Brain microvascular endothelial cell (primary cell): ENCODE measurements at regions not wholly inside any gene's neighbourhood (a gene's known extent, or its start where the extent isn't known, plus 50 kb on each side); places are given as distances from the start of the nearest gene placed in this dataset.

Experiments
- DNase-seq: peaks from one replicate; pipeline ENCODE4 v3.0.0-alpha.2; 2020
- H3K27ac ChIP-seq: fragments of 250-450 bp; sonication (Bioruptor Pico); 2 replicates; pipeline ENCODE4 v1.5.1; 2020; ENCODE audit warnings: mild to moderate bottlenecking, moderate library complexity
- H3K27me3 ChIP-seq: fragments of 250-450 bp; sonication (Bioruptor Pico); replicated peaks from 2 replicates; pipeline ENCODE4 v1.5.1; 2020; ENCODE audit warnings: mild to moderate bottlenecking
- H3K36me3 ChIP-seq: fragments of 250-450 bp; sonication (Bioruptor Pico); replicated peaks from 2 replicates; pipeline ENCODE4 v1.5.1; 2020; ENCODE audit warnings: mild to moderate bottlenecking
- H3K4me3 ChIP-seq: 2 replicates; pipeline ENCODE4 v1.5.1; 2011; ENCODE audit warnings: low read depth, mild to moderate bottlenecking, control low read depth, low read length, moderate library complexity
- in situ Hi-C: cut with HindIII; loops from 2 replicates; pipeline ENCODE4 v1.10.0; 2017; ENCODE audit warnings: low sequenced_read_pairs, low pct_ligation_motif_present
- TF ChIP-seq, protein P1 (sequence below): IDR thresholded peaks from 2 replicates; pipeline ENCODE4 v1.5.1; 2011; ENCODE audit warnings: low read depth, mild to moderate bottlenecking, moderate library complexity, low read length, control low read depth, inconsistent platforms; ENCODE audit errors: missing control alignments

DNA sequence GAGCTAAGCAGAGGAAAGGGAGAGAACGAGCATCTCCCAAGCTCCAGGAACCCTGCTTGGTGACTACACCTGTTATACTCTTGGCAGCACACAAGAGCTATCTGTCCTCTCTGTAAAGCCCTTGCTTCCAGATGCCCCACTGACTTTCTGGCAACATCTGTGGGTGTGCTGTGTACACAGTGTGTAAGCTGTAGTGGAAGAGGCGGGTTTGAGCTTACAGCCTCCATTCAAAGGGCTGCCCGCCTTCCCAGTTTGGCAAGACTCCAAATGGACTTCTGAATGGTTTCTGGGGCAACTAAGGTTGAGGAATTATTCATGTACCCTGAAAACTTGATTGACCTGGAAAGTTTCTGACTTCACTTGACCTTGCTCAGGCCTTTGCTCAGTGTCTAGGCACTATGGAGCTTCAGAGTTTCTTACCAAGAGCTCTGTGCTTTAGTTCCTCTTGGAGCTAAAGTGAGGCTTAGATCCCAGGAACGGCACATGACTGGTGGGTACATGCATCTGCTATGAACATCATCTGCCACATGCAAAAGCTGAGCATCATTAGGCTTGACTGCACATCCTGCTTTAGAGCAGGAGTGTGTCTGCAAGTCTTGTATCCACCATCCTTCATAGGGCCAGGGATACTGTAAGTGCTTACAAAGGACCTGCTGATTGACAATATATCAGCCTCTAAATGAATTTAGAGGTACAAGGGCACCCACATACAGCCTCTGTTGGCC is 290.9 kb upstream of the SIX2 start:
- DNase-seq, result no peak
- in situ Hi-C loops, result no loop called here
- H3K27me3 ChIP-seq, result no peaks in the 10 kb centered on the region
- H3K4me3 ChIP-seq, result no peak overlapping the region
- TF ChIP-seq, protein P1, sequence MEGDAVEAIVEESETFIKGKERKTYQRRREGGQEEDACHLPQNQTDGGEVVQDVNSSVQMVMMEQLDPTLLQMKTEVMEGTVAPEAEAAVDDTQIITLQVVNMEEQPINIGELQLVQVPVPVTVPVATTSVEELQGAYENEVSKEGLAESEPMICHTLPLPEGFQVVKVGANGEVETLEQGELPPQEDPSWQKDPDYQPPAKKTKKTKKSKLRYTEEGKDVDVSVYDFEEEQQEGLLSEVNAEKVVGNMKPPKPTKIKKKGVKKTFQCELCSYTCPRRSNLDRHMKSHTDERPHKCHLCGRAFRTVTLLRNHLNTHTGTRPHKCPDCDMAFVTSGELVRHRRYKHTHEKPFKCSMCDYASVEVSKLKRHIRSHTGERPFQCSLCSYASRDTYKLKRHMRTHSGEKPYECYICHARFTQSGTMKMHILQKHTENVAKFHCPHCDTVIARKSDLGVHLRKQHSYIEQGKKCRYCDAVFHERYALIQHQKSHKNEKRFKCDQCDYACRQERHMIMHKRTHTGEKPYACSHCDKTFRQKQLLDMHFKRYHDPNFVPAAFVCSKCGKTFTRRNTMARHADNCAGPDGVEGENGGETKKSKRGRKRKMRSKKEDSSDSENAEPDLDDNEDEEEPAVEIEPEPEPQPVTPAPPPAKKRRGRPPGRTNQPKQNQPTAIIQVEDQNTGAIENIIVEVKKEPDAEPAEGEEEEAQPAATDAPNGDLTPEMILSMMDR, result no peak
- H3K36me3 ChIP-seq, result no peaks in the 10 kb centered on the region
- H3K27ac ChIP-seq, result no peak overlapping the region

- no peaks in the 10 kb centered on the region for H3K27me3 ChIP-seq
- no peaks in the 10 kb centered on the region for H3K36me3 ChIP-seq
- in situ Hi-C loops, result no loop called here
- no peak for DNase-seq
- H3K4me3 ChIP-seq, result no peak overlapping the region
- TF ChIP-seq, protein P1, result no peak
- H3K27ac ChIP-seq, result no peak overlapping the region
These were observed 290.1 kb upstream of the SIX2 start for GRCh38 chr2:45299361-45299760.

DNA sequence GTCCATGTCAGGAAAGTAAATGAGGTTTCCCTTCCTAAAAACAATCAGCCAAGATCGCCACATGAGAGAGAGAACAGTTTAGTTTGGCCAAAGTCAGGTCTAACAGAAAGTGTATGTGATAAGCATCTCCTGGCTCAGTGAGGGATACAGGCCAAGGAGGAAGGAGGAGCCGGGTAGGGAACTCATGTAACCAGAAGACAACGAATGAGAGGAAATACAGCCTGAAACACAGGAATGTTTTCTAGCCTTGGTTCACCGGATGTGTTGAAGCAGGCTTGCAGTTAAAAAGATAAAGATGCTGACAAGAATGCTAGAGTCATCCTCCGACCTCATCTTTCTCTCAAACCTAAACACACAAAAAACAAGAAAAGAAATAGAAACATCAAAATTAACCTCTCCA is 283.9 kb upstream of the SIX2 start:
- peak; percentile 79 for DNase-seq
- TF ChIP-seq, protein P1, result no peak
- in situ Hi-C loops, result no loop called here
- H3K4me3 ChIP-seq, result no peak overlapping the region
- no peaks in the 10 kb centered on the region for H3K27me3 ChIP-seq
- no peaks in the 10 kb centered on the region for H3K36me3 ChIP-seq
- peak overlapping the region; percentile 56 for H3K27ac ChIP-seq

DNA sequence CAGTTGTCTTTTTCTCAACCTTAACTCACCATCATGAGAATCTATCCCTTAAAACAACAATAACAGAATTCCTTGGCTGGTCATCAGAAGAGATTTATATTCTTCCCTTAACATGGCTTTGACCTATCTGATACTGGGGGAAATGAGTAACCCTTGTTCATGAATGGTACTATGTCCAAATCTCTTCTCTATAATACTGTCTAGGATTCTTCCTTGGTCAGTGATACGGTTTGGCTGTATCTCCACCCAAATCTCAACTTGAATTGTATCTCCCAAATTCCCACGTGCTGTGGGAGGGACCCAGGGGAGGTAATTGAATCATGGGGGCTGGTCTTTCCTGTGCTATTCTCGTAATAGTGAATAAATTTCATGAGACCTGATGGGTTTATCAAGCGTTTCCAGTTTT is 282.0 kb upstream of the SIX2 start:
- in situ Hi-C loops, result no loop called here
- TF ChIP-seq, protein P1, result no peak
- DNase-seq, result peak; percentile 73
- Histone ChIP-seq H3K27ac (peak overlapping the region; percentile 71), H3K4me3 (no peak overlapping the region), H3K36me3 (no peaks in the 10 kb centered on the region), H3K27me3 (no peaks in the 10 kb centered on the region)

GRCh38 chr2:45289997-45290709 is 280.9 kb upstream of the SIX2 start:
- TF ChIP-seq, protein P1, result no peak
- Histone ChIP-seq H3K4me3 (no peak overlapping the region), H3K27ac (peak overlapping the region; percentile 71), H3K36me3 (no peaks in the 10 kb centered on the region), H3K27me3 (no peaks in the 10 kb centered on the region)
- in situ Hi-C loops, result no loop called here
- DNase-seq, result no peak
